A549 (cell line): ENCODE measurements at regions not wholly inside any gene's neighbourhood (a gene's known extent, or its start where the extent isn't known, plus 50 kb on each side); places are given as distances from the start of the nearest gene placed in this dataset.
"Not testable (repeated sequence)": the region's sequence is repeated elsewhere in the genome, so short reads cannot be mapped to it uniquely, and the experiment has no call there.

Experiments used
- ATAC-seq, 2 experiments: fragments of 200-7000 bp in 1 of 2; fragments of >200 bp in 1 of 2; cut with Nextera tagmentation in 1 of 2; cut with Tn5 transposase in 1 of 2; 3 replicates each; pipeline versions ENCODE4 v1.8.0 to v1.9.1; 2018 to 2020; ENCODE audit warnings: mild to moderate bottlenecking in 1 of 2, moderate library complexity in 1 of 2
- CTCF ChIA-PET: fragments of 300-600 bp; sonication (Branson Sonifier 250); formaldehyde crosslinking; extraction: SDS; loops from one replicate; lab custom pipeline; 2021; ENCODE audit warnings: antibody characterized with exemption, inconsistent platforms; lab: Yijun Ruan, JAX
- POLR2A ChIA-PET: fragments of 350-600 bp; formaldehyde crosslinking; extraction: SDS; loops from one replicate; lab custom pipeline; 2021; ENCODE audit warnings: antibody characterized with exemption, inconsistent platforms; lab: Yijun Ruan, JAX
- DNase-seq, 2 experiments: peaks; one replicate each; pipeline versions ENCODE4 v3.0.0 to v3.0.0-alpha.2; 2011 to 2016; ENCODE audit warnings: low read depth in 1 of 2, low spot score in 1 of 2
- FAIRE-seq: peaks from 2 replicates; lab custom pipeline; 2011; peaks lifted over from hg19 to GRCh38; lab: Jason Lieb, UNC
- H3K27ac ChIP-seq, 2 experiments: fragments of >200 bp; sonication (Bioruptor Twin); formaldehyde crosslinking; 3 replicates each; pipeline ENCODE4 v1.5.1; 2016 to 2017
- H3K4me1 ChIP-seq: fragments of >200 bp; sonication (Bioruptor Twin); formaldehyde crosslinking; 3 replicates; pipeline ENCODE4 v1.6.1; 2016
- H3K4me2 ChIP-seq: fragments of >200 bp; sonication (Bioruptor Twin); formaldehyde crosslinking; 3 replicates; pipeline ENCODE4 v1.6.1; 2016
- H3K4me3 ChIP-seq: fragments of >200 bp; sonication (Bioruptor Twin); formaldehyde crosslinking; 3 replicates; pipeline ENCODE4 v1.5.1; 2016
- H3K9me3 ChIP-seq: fragments of >200 bp; sonication (Bioruptor Twin); formaldehyde crosslinking; 3 replicates; pipeline ENCODE4 v1.6.1; 2016
- BHLHE40 ChIP-seq: IDR thresholded peaks from 2 replicates; pipeline ENCODE4 v1.6.1; 2012; ENCODE audit warnings: low read depth, low read length, inconsistent platforms
- CBX2 ChIP-seq: fragments of 200-600 bp; sonication (generic); IDR thresholded peaks from 2 replicates; pipeline ENCODE4 v1.6.1; 2016; ENCODE audit warnings: low read depth, mild to moderate bottlenecking, borderline replicate concordance
- CEBPB ChIP-seq, 2 experiments: fragments of >200 bp in 1 of 2; sonication (Bioruptor Twin) in 1 of 2; formaldehyde crosslinking in 1 of 2; IDR thresholded peaks; 2 replicates each; pipeline ENCODE4 v1.6.1; 2012 to 2016
- GATA3 ChIP-seq: IDR thresholded peaks from 2 replicates; pipeline ENCODE4 v1.6.1; 2012; ENCODE audit warnings: borderline replicate concordance
- HOXB13 ChIP-seq: fragments of 250-450 bp; sonication (Bioruptor Pico); IDR thresholded peaks from 2 replicates; pipeline ENCODE4 v1.5.0; 2020; ENCODE audit warnings: low read depth, mild to moderate bottlenecking, moderate library complexity
- JUN ChIP-seq, 2 experiments: fragments of >200 bp; sonication (Bioruptor Twin); formaldehyde crosslinking; IDR thresholded peaks; 2 replicates in 1 of 2; 3 replicates in 1 of 2; pipeline ENCODE4 v1.6.1; 2016 to 2017
- MAFK ChIP-seq: fragments of 450-650 bp; IDR thresholded peaks from 2 replicates; pipeline ENCODE4 v1.6.1; 2014; ENCODE audit not compliant: partially characterized antibody
- MAZ ChIP-seq: fragments of 150-350 bp; IDR thresholded peaks from 2 replicates; pipeline ENCODE4 v1.6.1; 2014; ENCODE audit warnings: antibody characterized with exemption, low read depth, low read length, borderline replicate concordance
- MYC ChIP-seq: IDR thresholded peaks from 2 replicates; pipeline ENCODE4 v1.6.1; 2012; ENCODE audit warnings: mild to moderate bottlenecking, inconsistent platforms, low read length, improper control_type of control experiment, borderline replicate concordance
- NR3C1 ChIP-seq: fragments of >200 bp; sonication (Bioruptor Twin); formaldehyde crosslinking; IDR thresholded peaks from 3 replicates; pipeline ENCODE4 v1.6.1; 2017
- PHF8 ChIP-seq: fragments of 200-600 bp; sonication (generic); IDR thresholded peaks from 2 replicates; pipeline ENCODE4 v1.6.1; 2016; ENCODE audit warnings: low read depth, mild to moderate bottlenecking, antibody characterized with exemption, moderate library complexity, borderline replicate concordance
- POLR2A ChIP-seq: IDR thresholded peaks from 2 replicates; pipeline ENCODE4 v1.6.1; 2012; ENCODE audit warnings: mild to moderate bottlenecking, low read length
- POLR2AphosphoS2 ChIP-seq: conservative IDR thresholded peaks from 2 replicates; pipeline ENCODE4 v1.6.1; 2012; ENCODE audit warnings: low read length, improper control_type of control experiment, inconsistent platforms
- RARB ChIP-seq: fragments of 250-450 bp; sonication (Bioruptor Pico); IDR thresholded peaks from 2 replicates; pipeline ENCODE4 v1.8.0; 2021; ENCODE audit warnings: mild to moderate bottlenecking, moderate library complexity
- RCOR1 ChIP-seq: fragments of 150-350 bp; IDR thresholded peaks from 2 replicates; pipeline ENCODE4 v1.6.1; 2014; ENCODE audit warnings: antibody characterized with exemption, low read length, low read depth
- RFX5 ChIP-seq: fragments of 450-650 bp; IDR thresholded peaks from 2 replicates; pipeline ENCODE4 v1.7.1; 2014; ENCODE audit warnings: antibody characterized with exemption, mild to moderate bottlenecking, moderate library complexity
- SMC3 ChIP-seq: fragments of >200 bp; sonication (Bioruptor Twin); formaldehyde crosslinking; IDR thresholded peaks from 3 replicates; pipeline ENCODE4 v1.6.1; 2018; ENCODE audit warnings: inconsistent platforms
- SREBF2 ChIP-seq: fragments of 450-650 bp; IDR thresholded peaks from 2 replicates; pipeline ENCODE4 v1.6.1; 2014; ENCODE audit warnings: mild to moderate bottlenecking, moderate library complexity
- TFCP2L1 ChIP-seq: fragments of 250-450 bp; sonication (Bioruptor Pico); IDR thresholded peaks from 2 replicates; pipeline ENCODE4 v1.5.0; 2021; ENCODE audit warnings: mild to moderate bottlenecking
- ZFP36 ChIP-seq: fragments of 450-650 bp; IDR thresholded peaks from 2 replicates; pipeline ENCODE4 v1.6.1; 2014; ENCODE audit warnings: borderline replicate concordance; ENCODE audit not compliant: partially characterized antibody
- ZSCAN20 ChIP-seq: fragments of 250-450 bp; sonication (Bioruptor Pico); IDR thresholded peaks from 2 replicates; pipeline ENCODE4 v1.8.0; 2022; ENCODE audit warnings: mild to moderate bottlenecking, moderate library complexity
- WGBS: methylation state at CpG from one replicate; pipeline ENCODE4 v1.1.6; 2017; ENCODE audit errors: missing lambda C conversion rate; 5-methylcytosine and 5-hydroxymethylcytosine counted together
- TF ChIP-seq, protein P1 (sequence below): fragments of 250-450 bp; sonication (Bioruptor Pico); IDR thresholded peaks from 2 replicates; pipeline ENCODE4 v1.5.0; 2020; ENCODE audit warnings: low read depth, mild to moderate bottlenecking, moderate library complexity
- TF ChIP-seq, protein P2 (sequence below): fragments of 200-600 bp; sonication (generic); IDR thresholded peaks from 2 replicates; pipeline ENCODE4 v1.6.1; 2016; ENCODE audit warnings: antibody characterized with exemption, mild to moderate bottlenecking, moderate library complexity

GRCh38 chr7:57740126-57740525 lies 290.1 kb downstream of the ZNF716 start:
- H3K4me2 ChIP-seq, POLR2A ChIA-PET, FAIRE-seq, DNase-seq, H3K27ac ChIP-seq, CTCF ChIA-PET, ATAC-seq, H3K4me3 ChIP-seq, H3K4me1 ChIP-seq, H3K9me3 ChIP-seq: not testable (repeated sequence)
- WGBS: 1% methylated on average over 3 of the region's 3 CpGs

DNA sequence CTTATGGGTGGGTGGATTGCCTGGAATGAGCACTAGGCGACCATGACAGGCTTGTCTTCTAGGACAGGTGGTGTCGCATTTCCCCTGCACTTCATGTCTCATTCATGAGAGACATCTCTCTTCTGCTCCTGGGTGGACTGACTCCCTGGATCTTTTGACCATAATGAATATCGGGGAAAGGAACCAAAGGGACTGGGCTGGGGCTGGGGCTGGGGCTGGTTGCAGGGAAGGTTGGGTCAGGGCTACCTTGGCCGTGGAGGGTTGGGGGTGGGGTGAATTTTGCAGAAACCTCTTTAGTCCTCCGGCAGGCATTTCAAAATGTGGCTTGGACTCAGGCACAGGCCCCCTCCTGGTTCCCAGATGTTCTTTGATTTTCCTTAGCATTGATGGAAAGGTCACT lies 319.2 kb downstream of the ZNF716 start:
- FAIRE-seq (no peak), DNase-seq (no peak), ATAC-seq (no peak)
- Histone ChIP-seq H3K27ac (no peak overlapping the region), H3K9me3 (no peaks in the 10 kb centered on the region; the same call in 2 of the 3 replicates), H3K4me2 (no peak overlapping the region), H3K4me3 (no peak overlapping the region), H3K4me1 (no peaks in the 10 kb centered on the region)
- TF ChIP-seq SMC3 (no peak), MYC (no peak), RARB (no peak), POLR2AphosphoS2 (no peak), JUN (IDR thresholded peaks at IDR 0.05) (no peak), MAZ (no peak), RCOR1 (no peak), CBX2 (no peak), RFX5 (no peak), MAFK (no peak), POLR2A (no peak), CEBPB (IDR thresholded peaks at IDR 0.05) (no peak), NR3C1 (no peak), SREBF2 (no peak), TFCP2L1 (CRISPR knock-in tag) (no peak), PHF8 (no peak), GATA3 (no peak)
- TF ChIP-seq, protein P1, sequence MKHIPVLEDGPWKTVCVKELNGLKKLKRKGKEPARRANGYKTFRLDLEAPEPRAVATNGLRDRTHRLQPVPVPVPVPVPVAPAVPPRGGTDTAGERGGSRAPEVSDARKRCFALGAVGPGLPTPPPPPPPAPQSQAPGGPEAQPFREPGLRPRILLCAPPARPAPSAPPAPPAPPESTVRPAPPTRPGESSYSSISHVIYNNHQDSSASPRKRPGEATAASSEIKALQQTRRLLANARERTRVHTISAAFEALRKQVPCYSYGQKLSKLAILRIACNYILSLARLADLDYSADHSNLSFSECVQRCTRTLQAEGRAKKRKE (CRISPR knock-in tag): no peak
- TF ChIP-seq, protein P2, sequence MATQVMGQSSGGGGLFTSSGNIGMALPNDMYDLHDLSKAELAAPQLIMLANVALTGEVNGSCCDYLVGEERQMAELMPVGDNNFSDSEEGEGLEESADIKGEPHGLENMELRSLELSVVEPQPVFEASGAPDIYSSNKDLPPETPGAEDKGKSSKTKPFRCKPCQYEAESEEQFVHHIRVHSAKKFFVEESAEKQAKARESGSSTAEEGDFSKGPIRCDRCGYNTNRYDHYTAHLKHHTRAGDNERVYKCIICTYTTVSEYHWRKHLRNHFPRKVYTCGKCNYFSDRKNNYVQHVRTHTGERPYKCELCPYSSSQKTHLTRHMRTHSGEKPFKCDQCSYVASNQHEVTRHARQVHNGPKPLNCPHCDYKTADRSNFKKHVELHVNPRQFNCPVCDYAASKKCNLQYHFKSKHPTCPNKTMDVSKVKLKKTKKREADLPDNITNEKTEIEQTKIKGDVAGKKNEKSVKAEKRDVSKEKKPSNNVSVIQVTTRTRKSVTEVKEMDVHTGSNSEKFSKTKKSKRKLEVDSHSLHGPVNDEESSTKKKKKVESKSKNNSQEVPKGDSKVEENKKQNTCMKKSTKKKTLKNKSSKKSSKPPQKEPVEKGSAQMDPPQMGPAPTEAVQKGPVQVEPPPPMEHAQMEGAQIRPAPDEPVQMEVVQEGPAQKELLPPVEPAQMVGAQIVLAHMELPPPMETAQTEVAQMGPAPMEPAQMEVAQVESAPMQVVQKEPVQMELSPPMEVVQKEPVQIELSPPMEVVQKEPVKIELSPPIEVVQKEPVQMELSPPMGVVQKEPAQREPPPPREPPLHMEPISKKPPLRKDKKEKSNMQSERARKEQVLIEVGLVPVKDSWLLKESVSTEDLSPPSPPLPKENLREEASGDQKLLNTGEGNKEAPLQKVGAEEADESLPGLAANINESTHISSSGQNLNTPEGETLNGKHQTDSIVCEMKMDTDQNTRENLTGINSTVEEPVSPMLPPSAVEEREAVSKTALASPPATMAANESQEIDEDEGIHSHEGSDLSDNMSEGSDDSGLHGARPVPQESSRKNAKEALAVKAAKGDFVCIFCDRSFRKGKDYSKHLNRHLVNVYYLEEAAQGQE: no peak
- ChIA-PET CTCF (no interaction called here), POLR2A (no interaction called here)
- 13% methylated on average over 5 of the region's 5 CpGs for WGBS

GRCh38 chr7:57769958-57770357 lies 320.0 kb downstream of the ZNF716 start:
- ATAC-seq (no peak), FAIRE-seq (no peak), DNase-seq (no peak)
- TF ChIP-seq HOXB13 (CRISPR knock-in tag) (no peak), ZSCAN20 (CRISPR knock-in tag) (no peak), ZFP36 (no peak), BHLHE40 (no peak)
- POLR2A ChIA-PET: no interaction called here
- 65% methylated on average over 17 of the region's 24 CpGs for WGBS
- CTCF ChIA-PET: no interaction called here
- Histone ChIP-seq H3K4me2 (no peak overlapping the region), H3K4me1 (no peaks in the 10 kb centered on the region), H3K9me3 (no peaks in the 10 kb centered on the region; the same call in 2 of the 3 replicates), H3K4me3 (no peak overlapping the region), H3K27ac (no peak overlapping the region)
